ENCODE measurements at regions not wholly inside any gene's neighbourhood (a gene's known extent, or its start where the extent isn't known, plus 50 kb on each side); places are given as distances from the start of the nearest gene placed in this dataset.

DNA sequence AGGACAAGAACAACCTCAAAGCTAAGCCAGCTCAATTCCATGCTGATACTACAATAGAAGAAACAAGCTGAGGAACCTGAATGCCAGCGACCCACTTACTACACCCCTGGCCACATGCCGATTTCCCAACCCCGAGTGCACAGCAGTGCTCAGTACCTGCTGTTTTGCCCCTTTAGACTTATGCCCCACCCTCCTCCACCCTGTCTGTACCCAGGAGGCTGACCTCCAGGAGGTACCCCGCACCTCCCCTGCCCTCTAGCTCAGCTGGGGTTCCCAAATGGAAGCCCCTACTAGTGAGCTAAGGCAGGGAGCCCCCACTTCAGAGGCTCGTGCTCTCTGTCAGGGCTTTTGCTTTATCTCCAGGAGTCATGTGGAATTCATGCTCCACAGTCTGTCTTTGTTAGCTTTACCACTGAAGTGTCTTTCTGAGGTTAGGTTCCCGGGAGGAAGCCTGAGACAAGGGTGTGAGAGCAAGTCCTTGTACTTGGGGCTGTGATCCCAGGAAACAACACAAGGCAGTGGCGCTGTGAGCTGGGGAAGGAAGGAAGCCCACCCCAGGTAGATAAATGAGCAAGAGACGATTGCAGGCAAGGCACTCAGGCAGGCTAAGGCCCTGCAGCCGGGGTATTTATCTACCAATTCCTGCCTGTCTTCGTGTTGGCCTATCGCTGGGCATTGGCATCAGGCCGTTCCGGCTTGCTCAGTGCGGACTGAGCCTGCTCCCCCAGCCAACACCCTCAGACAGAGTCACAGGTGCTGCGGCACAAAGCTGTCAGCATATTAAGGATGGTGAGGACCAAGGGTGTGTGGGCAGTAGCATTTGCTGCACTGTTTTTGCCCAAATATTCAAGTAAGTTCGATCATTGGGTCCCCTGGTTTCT is 220.5 kb downstream of the CYP26B1 start:
- TF ChIP-seq SUZ12 (IDR thresholded peaks at IDR 0.05) (no peak), FOXM1 (IDR thresholded peaks at IDR 0.05; ENCODE audit: borderline replicate concordance) (no peak)

All from HEK293T (cell line).